ENCODE measurements at regions not wholly inside any gene's neighbourhood (a gene's known extent, or its start where the extent isn't known, plus 50 kb on each side); places are given as distances from the start of the nearest gene placed in this dataset.

- Histone ChIP-seq H3K27ac (ENCODE audit: low read depth, low read length, poor library complexity, severe bottlenecking) (no peak overlapping the region), H3K4me2 (ENCODE audit: low read length) (no peak overlapping the region), H3K79me2 (ENCODE audit: insufficient read depth, low read depth, low read length) (no peaks in the 10 kb centered on the region), H3K4me3 (ENCODE audit: low read depth, low read length, poor library complexity, severe bottlenecking) (no peak overlapping the region), H3K4me1 (ENCODE audit: insufficient read depth, low read length, poor library complexity, severe bottlenecking) (no peaks in the 10 kb centered on the region), H3K9me2 (ENCODE audit: insufficient read depth, low read length) (no peaks in the 10 kb centered on the region), H2AFZ (ENCODE audit: low read length) (peak overlapping the region; percentile 14; the same call in 1 of the 2 replicates), H4K20me1 (ENCODE audit: insufficient read depth, low read length) (no peaks in the 10 kb centered on the region), H3K36me3 (ENCODE audit: insufficient read depth, low read length) (no peaks in the 10 kb centered on the region), H3K9me3 (ENCODE audit: low read length) (no peaks in the 10 kb centered on the region)
- ChIA-PET POLR2A (interaction anchor here (0.7 to 2.3 kb wide), 4 partner anchors 11 to 55 kb away, joined by 3 to 9 read pairs (median 6); no protein-coding TSS in a partner anchor), CTCF (ENCODE audit: unreplicated experiment) (no interaction called here)
- intact Hi-C loops (cut with micrococcal nuclease; ENCODE audit: unreplicated experiment), result no loop called here
- no peak for DNase-seq (ENCODE audit: low spot score)
- TF ChIP-seq EZH2phosphoT487 (IDR thresholded peaks at IDR 0.05; ENCODE audit: borderline replicate concordance, low read depth, low read length), result no peak
- no peak for TF ChIP-seq CTCF (conservative IDR thresholded peaks at IDR 0.05; ENCODE audit: low read length)
- no TSS peak for BruUV-seq (replicated peaks)
These were observed 294.2 kb upstream of the ANO3 start for GRCh38 chr11:26037716-26038115.

DNA sequence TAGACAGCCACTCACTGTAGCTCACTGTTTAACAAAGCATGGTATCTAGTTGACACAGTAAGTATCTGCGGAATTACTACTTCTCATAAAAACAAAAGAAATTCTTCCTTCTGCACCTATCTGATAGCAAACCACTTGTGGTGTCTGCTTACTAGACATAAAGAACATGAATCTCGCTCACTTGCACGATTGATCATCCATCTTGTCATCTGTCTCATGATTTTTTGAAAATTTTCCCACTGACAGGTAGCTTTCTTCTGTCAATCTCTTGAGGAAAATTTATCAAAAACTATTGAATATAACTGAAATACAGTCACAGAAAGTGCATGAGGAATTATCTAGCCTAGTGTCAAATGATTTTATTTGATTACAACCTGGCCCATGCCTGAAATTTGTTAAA, 291.6 kb upstream of the ANO3 start:
- CTCF ChIA-PET (ENCODE audit: unreplicated experiment), result no interaction called here

More for the DNA sequence above, 291.6 kb upstream of the ANO3 start:
- Histone ChIP-seq H3K4me3 (ENCODE audit: low read depth, low read length, poor library complexity, severe bottlenecking) (no peak overlapping the region), H2AFZ (ENCODE audit: low read length) (no peak overlapping the region), H3K9me3 (ENCODE audit: low read length) (no peaks in the 10 kb centered on the region), H3K9me2 (ENCODE audit: insufficient read depth, low read length) (no peaks in the 10 kb centered on the region), H4K20me1 (ENCODE audit: insufficient read depth, low read length) (no peaks in the 10 kb centered on the region), H3K79me2 (ENCODE audit: insufficient read depth, low read depth, low read length) (no peaks in the 10 kb centered on the region), H3K4me1 (ENCODE audit: insufficient read depth, low read length, poor library complexity, severe bottlenecking) (peaks cover 10% of the 10 kb centered on the region), H3K4me2 (ENCODE audit: low read length) (no peak overlapping the region), H3K27ac (ENCODE audit: low read depth, low read length, poor library complexity, severe bottlenecking) (no peak overlapping the region), H3K36me3 (ENCODE audit: insufficient read depth, low read length) (no peaks in the 10 kb centered on the region)
- BruUV-seq (replicated peaks), result no TSS peak
- POLR2A ChIA-PET, result interaction anchor here (0.6 to 1.6 kb wide), 4 partner anchors 31 to 203 kb away, joined by 3 to 5 read pairs (median 4); no protein-coding TSS in a partner anchor
- no peak for TF ChIP-seq CTCF (conservative IDR thresholded peaks at IDR 0.05; ENCODE audit: low read length)
- TF ChIP-seq EZH2phosphoT487 (IDR thresholded peaks at IDR 0.05; ENCODE audit: borderline replicate concordance, low read depth, low read length), result no peak
- intact Hi-C loops (cut with micrococcal nuclease; ENCODE audit: unreplicated experiment), result no loop called here
- no peak for DNase-seq (ENCODE audit: low spot score)
